ENCODE measurements at regions not wholly inside any gene's neighbourhood (a gene's known extent, or its start where the extent isn't known, plus 50 kb on each side); places are given as distances from the start of the nearest gene placed in this dataset.

- no peak for TF ChIP-seq ZNF600 (tag by site-specific recombination; IDR thresholded peaks at IDR 0.05)
- TF ChIP-seq ZNF513 (tag by site-specific recombination; IDR thresholded peaks at IDR 0.05), result no peak
- TF ChIP-seq, protein P1, sequence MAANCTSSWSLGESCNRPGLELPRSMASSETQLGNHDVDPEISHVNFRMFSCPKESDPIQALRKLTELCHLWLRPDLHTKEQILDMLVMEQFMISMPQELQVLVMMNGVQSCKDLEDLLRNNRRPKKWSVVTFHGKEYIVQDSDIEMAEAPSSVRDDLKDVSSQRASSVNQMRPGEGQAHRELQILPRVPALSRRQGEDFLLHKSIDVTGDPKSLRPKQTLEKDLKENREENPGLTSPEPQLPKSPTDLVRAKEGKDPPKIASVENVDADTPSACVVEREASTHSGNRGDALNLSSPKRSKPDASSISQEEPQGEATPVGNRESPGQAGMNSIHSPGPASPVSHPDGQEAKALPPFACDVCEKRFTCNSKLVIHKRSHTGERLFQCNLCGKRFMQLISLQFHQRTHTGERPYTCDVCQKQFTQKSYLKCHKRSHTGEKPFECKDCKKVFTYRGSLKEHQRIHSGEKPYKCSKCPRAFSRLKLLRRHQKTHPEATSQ (tag by site-specific recombination; IDR thresholded peaks at IDR 0.05), result no peak
- TF ChIP-seq, protein P2, sequence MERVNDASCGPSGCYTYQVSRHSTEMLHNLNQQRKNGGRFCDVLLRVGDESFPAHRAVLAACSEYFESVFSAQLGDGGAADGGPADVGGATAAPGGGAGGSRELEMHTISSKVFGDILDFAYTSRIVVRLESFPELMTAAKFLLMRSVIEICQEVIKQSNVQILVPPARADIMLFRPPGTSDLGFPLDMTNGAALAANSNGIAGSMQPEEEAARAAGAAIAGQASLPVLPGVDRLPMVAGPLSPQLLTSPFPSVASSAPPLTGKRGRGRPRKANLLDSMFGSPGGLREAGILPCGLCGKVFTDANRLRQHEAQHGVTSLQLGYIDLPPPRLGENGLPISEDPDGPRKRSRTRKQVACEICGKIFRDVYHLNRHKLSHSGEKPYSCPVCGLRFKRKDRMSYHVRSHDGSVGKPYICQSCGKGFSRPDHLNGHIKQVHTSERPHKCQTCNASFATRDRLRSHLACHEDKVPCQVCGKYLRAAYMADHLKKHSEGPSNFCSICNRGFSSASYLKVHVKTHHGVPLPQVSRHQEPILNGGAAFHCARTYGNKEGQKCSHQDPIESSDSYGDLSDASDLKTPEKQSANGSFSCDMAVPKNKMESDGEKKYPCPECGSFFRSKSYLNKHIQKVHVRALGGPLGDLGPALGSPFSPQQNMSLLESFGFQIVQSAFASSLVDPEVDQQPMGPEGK (tag by site-specific recombination; IDR thresholded peaks at IDR 0.05), result no peak
- TF ChIP-seq, protein P3, sequence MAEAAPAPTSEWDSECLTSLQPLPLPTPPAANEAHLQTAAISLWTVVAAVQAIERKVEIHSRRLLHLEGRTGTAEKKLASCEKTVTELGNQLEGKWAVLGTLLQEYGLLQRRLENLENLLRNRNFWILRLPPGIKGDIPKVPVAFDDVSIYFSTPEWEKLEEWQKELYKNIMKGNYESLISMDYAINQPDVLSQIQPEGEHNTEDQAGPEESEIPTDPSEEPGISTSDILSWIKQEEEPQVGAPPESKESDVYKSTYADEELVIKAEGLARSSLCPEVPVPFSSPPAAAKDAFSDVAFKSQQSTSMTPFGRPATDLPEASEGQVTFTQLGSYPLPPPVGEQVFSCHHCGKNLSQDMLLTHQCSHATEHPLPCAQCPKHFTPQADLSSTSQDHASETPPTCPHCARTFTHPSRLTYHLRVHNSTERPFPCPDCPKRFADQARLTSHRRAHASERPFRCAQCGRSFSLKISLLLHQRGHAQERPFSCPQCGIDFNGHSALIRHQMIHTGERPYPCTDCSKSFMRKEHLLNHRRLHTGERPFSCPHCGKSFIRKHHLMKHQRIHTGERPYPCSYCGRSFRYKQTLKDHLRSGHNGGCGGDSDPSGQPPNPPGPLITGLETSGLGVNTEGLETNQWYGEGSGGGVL (tag by site-specific recombination; IDR thresholded peaks at IDR 0.05), result no peak
- no peak for TF ChIP-seq ZNF341 (tag by site-specific recombination; IDR thresholded peaks at IDR 0.05; ENCODE audit: low read depth)
These were observed 53.1 kb upstream of the B3GAT1 start (continued) for GRCh38 chr11:134464981-134465730.

DNA sequence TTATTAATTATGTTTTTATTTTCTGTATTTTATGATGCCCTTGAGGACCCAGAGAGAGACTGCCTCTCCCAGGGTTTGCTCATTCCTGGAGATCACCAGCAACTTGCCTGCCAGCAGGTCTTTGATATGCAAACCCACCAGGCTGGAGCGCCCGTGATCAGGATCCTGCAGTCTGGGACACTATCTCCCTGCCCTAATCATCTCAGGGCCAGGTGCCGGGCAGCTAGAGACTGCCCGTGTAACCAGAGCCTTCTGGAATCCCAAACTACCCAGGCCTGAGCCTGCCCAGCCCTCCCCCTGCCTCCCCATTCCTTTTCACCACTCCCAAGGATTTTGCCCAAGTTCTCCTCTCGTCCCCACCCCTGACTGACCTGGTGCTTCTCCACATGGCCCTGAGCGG lies 52.2 kb upstream of the B3GAT1 start:
- no peak for TF ChIP-seq ZNF133 (tag by site-specific recombination; IDR thresholded peaks at IDR 0.05)
- TF ChIP-seq ZNF555 (tag by site-specific recombination; conservative IDR thresholded peaks at IDR 0.05), result no peak
- TF ChIP-seq, protein P4, sequence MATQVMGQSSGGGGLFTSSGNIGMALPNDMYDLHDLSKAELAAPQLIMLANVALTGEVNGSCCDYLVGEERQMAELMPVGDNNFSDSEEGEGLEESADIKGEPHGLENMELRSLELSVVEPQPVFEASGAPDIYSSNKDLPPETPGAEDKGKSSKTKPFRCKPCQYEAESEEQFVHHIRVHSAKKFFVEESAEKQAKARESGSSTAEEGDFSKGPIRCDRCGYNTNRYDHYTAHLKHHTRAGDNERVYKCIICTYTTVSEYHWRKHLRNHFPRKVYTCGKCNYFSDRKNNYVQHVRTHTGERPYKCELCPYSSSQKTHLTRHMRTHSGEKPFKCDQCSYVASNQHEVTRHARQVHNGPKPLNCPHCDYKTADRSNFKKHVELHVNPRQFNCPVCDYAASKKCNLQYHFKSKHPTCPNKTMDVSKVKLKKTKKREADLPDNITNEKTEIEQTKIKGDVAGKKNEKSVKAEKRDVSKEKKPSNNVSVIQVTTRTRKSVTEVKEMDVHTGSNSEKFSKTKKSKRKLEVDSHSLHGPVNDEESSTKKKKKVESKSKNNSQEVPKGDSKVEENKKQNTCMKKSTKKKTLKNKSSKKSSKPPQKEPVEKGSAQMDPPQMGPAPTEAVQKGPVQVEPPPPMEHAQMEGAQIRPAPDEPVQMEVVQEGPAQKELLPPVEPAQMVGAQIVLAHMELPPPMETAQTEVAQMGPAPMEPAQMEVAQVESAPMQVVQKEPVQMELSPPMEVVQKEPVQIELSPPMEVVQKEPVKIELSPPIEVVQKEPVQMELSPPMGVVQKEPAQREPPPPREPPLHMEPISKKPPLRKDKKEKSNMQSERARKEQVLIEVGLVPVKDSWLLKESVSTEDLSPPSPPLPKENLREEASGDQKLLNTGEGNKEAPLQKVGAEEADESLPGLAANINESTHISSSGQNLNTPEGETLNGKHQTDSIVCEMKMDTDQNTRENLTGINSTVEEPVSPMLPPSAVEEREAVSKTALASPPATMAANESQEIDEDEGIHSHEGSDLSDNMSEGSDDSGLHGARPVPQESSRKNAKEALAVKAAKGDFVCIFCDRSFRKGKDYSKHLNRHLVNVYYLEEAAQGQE (tag by site-specific recombination; IDR thresholded peaks at IDR 0.05), result no peak
- TF ChIP-seq MEIS1 (CRISPR knock-in tag; IDR thresholded peaks at IDR 0.05; ENCODE audit: borderline replicate concordance), result no peak
- no peak for TF ChIP-seq ZNF10 (tag by site-specific recombination; IDR thresholded peaks at IDR 0.05)
- no peak for TF ChIP-seq ZBTB44 (tag by site-specific recombination; IDR thresholded peaks at IDR 0.05)
- TF ChIP-seq, protein P5, sequence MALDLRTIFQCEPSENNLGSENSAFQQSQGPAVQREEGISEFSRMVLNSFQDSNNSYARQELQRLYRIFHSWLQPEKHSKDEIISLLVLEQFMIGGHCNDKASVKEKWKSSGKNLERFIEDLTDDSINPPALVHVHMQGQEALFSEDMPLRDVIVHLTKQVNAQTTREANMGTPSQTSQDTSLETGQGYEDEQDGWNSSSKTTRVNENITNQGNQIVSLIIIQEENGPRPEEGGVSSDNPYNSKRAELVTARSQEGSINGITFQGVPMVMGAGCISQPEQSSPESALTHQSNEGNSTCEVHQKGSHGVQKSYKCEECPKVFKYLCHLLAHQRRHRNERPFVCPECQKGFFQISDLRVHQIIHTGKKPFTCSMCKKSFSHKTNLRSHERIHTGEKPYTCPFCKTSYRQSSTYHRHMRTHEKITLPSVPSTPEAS (tag by site-specific recombination; IDR thresholded peaks at IDR 0.05), result no peak
- TF ChIP-seq ZNF350 (tag by site-specific recombination; IDR thresholded peaks at IDR 0.05), result no peak
- no peak for TF ChIP-seq ZEB2 (tag by site-specific recombination; IDR thresholded peaks at IDR 0.05)
- TF ChIP-seq HOXC10 (CRISPR knock-in tag; IDR thresholded peaks at IDR 0.05), result no peak
- no peak for TF ChIP-seq ZNF48 (tag by site-specific recombination; IDR thresholded peaks at IDR 0.05)
- no peak for TF ChIP-seq ZNF561 (tag by site-specific recombination; IDR thresholded peaks at IDR 0.05; ENCODE audit: borderline replicate concordance)
- no peaks in the 10 kb centered on the region for H3K36me3 ChIP-seq (ENCODE audit: control insufficient read depth in 2 of 2, insufficient read depth in 1 of 2, low read length in 2 of 2)
- H3K27ac ChIP-seq (ENCODE audit: extremely low read depth, low read depth, low read length), result no peak overlapping the region
- no peaks in the 10 kb centered on the region for H3K4me1 ChIP-seq (ENCODE audit: control insufficient read depth, insufficient read depth, low read length)
- no peak overlapping the region for H3K4me3 ChIP-seq (ENCODE audit: low read depth, low read length)
- no peaks in the 10 kb centered on the region for H3K9me3 ChIP-seq (ENCODE audit: control insufficient read depth, insufficient read depth, low read depth, low read length)
- ChIA-PET POLR2A (no interaction called here), CTCF (no interaction called here)

Measured in HEK293 (cell line).